GM18498 (cell line): ENCODE measurements at regions not wholly inside any gene's neighbourhood (a gene's known extent, or its start where the extent isn't known, plus 50 kb on each side); places are given as distances from the start of the nearest gene placed in this dataset.

Experiments used
- ATAC-seq: cut with Tn5 transposase; IDR thresholded peaks from one replicate; pipeline ENCODE4 v1.9.1; 2021; ENCODE audit warnings: mild to moderate bottlenecking, moderate library complexity; ENCODE audit not compliant: unreplicated experiment

GRCh38 chrX:147680251-147680650, 231.5 kb upstream of the FMR1 start:
- ATAC-seq, result no peak

- no peak for ATAC-seq
Observed at GRCh38 chrX:147693511-147693910, 218.2 kb upstream of the FMR1 start.

- ATAC-seq, result no peak
Observed at GRCh38 chrX:147699061-147699460, 212.7 kb upstream of the FMR1 start.

- ATAC-seq, result no peak
Observed at GRCh38 chrX:147710301-147710700, 201.4 kb upstream of the FMR1 start.

- ATAC-seq, result no peak
Observed at GRCh38 chrX:147733369-147733768, 178.3 kb upstream of the FMR1 start.

GRCh38 chrX:147735364-147735763, 176.4 kb upstream of the FMR1 start:
- no peak for ATAC-seq

- ATAC-seq, result no peak
Observed at GRCh38 chrX:147736045-147736444, 175.7 kb upstream of the FMR1 start.

GRCh38 chrX:147737690-147738089, 174.0 kb upstream of the FMR1 start:
- ATAC-seq, result no peak

GRCh38 chrX:147738265-147738664, 173.5 kb upstream of the FMR1 start:
- ATAC-seq, result no peak

- ATAC-seq, result no peak
Observed at GRCh38 chrX:147739196-147739595, 172.5 kb upstream of the FMR1 start.

- no peak for ATAC-seq
Observed at GRCh38 chrX:147741776-147742175, 169.9 kb upstream of the FMR1 start.

GRCh38 chrX:147749308-147749707, 162.4 kb upstream of the FMR1 start:
- no peak for ATAC-seq

GRCh38 chrX:147757750-147758149, 154.0 kb upstream of the FMR1 start:
- ATAC-seq, result no peak

GRCh38 chrX:147763131-147763530, 148.6 kb upstream of the FMR1 start:
- ATAC-seq, result no peak

- no peak for ATAC-seq
Observed at GRCh38 chrX:147764868-147765267, 146.9 kb upstream of the FMR1 start.

GRCh38 chrX:147770858-147771257, 140.9 kb upstream of the FMR1 start:
- no peak for ATAC-seq

GRCh38 chrX:147776988-147777387, 134.7 kb upstream of the FMR1 start:
- no peak for ATAC-seq

GRCh38 chrX:147779173-147779572, 132.5 kb upstream of the FMR1 start:
- no peak for ATAC-seq

GRCh38 chrX:147781844-147782243, 129.9 kb upstream of the FMR1 start:
- no peak for ATAC-seq

GRCh38 chrX:147788641-147789350, 122.9 kb upstream of the FMR1 start:
- no peak for ATAC-seq

GRCh38 chrX:147800663-147801062, 111.1 kb upstream of the FMR1 start:
- ATAC-seq, result no peak

GRCh38 chrX:147803948-147804347, 107.8 kb upstream of the FMR1 start:
- no peak for ATAC-seq

- ATAC-seq, result no peak
Observed at GRCh38 chrX:147811803-147812202, 99.9 kb upstream of the FMR1 start.
